ENCODE measurements at regions not wholly inside any gene's neighbourhood (a gene's known extent, or its start where the extent isn't known, plus 50 kb on each side); places are given as distances from the start of the nearest gene placed in this dataset.
A peak's percentile ranks its signal among the peaks of the same experiment; 100 is the strongest.

GRCh38 chr4:22287631-22288030 lies 228.2 kb downstream of the ADGRA3 start:
- Histone ChIP-seq H3K9ac (no peak overlapping the region), H4K20me1 (no peaks in the 10 kb centered on the region), H3K9me3 (replicated peaks in 1 of 11) (peaks cover 14 to 19% (median 18%) of the 10 kb centered on the region in 11 experiments), H3K36me3 (no peaks in the 10 kb centered on the region), H3K4me3 (no peak overlapping the region), H3K27me3 (no peaks in the 10 kb centered on the region), H3K27ac (no peak overlapping the region), H3K4me1 (no peaks in the 10 kb centered on the region), H3K4me2 (no peak overlapping the region)
- no peak for TF ChIP-seq Cebpa-rat (IDR thresholded peaks at IDR 0.05)

DNA sequence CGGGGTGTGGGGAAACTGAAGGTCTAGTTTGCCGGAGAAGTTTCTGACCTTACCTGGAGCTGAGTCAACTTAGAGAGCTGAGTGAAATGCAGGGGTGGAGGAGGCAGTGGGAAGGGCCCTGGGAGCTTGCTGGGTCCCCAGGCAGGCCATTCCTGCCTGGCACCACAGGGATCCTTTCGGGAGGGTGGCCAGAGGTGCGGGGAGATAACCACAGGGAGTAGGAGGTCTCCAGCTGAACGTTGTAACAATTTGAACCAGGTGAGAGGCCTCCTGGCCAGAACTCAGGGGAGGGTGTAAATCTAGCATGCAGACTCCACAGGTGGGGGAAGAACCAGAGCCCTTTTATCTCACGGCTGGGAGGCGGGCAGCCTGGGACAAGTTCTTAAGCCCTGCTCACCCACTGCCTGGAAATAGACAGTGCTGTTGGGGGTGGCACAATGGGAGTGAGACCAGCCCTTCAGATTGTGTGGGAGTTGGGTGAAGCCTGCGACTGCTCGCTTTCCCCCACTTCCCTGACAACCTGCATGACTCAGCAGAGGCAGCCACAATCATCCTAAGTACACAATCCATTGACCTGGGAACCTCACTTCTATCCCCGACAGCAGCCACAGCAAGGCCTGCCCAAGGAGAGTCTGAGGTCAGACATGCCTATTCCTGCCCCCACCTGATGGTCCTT lies 247.4 kb downstream of the ADGRA3 start:
- no peak overlapping the region for H3K4me2 ChIP-seq
- H3K36me3 ChIP-seq, result no peaks in the 10 kb centered on the region
- H3K4me1 ChIP-seq, result no peaks in the 10 kb centered on the region
- H3K27me3 ChIP-seq, result no peaks in the 10 kb centered on the region
- no peak for TF ChIP-seq Cebpa-rat (IDR thresholded peaks at IDR 0.05)
- no peak overlapping the region for H3K9ac ChIP-seq
- no peaks in the 10 kb centered on the region for H4K20me1 ChIP-seq
- H3K9me3 ChIP-seq (replicated peaks in 1 of 11), result no peaks in the 10 kb centered on the region; a peak in 1 of 22 replicates
- no peak overlapping the region for H3K4me3 ChIP-seq
- H3K27ac ChIP-seq, result no peak overlapping the region

GRCh38 chr4:22264261-22264660 lies 251.6 kb downstream of the ADGRA3 start:
- peaks cover 0 to 8% (median 0%) of the 10 kb centered on the region in 11 experiments; a peak in 4 of 22 replicates for H3K9me3 ChIP-seq (replicated peaks in 1 of 11)
- H3K27ac ChIP-seq, result no peak overlapping the region
- no peak overlapping the region for H3K9ac ChIP-seq
- no peak overlapping the region for H3K4me3 ChIP-seq
- no peak overlapping the region for H3K4me2 ChIP-seq
- TF ChIP-seq Cebpa-rat (IDR thresholded peaks at IDR 0.05), result no peak
- H4K20me1 ChIP-seq, result no peaks in the 10 kb centered on the region
- H3K36me3 ChIP-seq, result no peaks in the 10 kb centered on the region
- H3K4me1 ChIP-seq, result no peaks in the 10 kb centered on the region
- no peaks in the 10 kb centered on the region for H3K27me3 ChIP-seq

GRCh38 chr4:22253431-22253830 lies 262.4 kb downstream of the ADGRA3 start:
- Histone ChIP-seq H3K4me1 (no peaks in the 10 kb centered on the region), H3K4me2 (no peak overlapping the region), H3K27ac (no peak overlapping the region), H3K27me3 (no peaks in the 10 kb centered on the region), H3K36me3 (no peaks in the 10 kb centered on the region), H4K20me1 (no peaks in the 10 kb centered on the region), H3K4me3 (no peak overlapping the region), H3K9ac (no peak overlapping the region), H3K9me3 (replicated peaks in 1 of 11) (no peaks in the 10 kb centered on the region)
- no peak for TF ChIP-seq Cebpa-rat (IDR thresholded peaks at IDR 0.05)

DNA sequence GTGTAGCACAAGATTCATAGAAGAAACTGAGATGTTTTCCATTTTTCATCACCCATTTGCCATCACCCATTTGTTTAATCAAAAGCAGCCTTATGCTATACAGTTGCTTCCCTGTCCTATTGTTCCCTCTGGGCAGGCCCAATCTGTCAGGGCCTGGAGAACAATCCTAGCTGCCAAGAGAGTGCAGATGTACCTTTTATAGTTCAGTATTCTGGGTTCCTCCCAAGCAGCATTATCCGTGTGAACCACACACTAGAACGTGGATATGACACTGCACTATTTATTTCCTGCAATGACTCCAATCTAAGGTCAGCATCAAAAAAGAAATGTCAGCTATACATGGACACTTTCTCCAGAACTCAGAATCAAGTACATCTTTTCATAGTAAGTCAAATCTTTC lies 269.0 kb downstream of the ADGRA3 start:
- no peak overlapping the region for H3K4me2 ChIP-seq
- H3K9me3 ChIP-seq (replicated peaks in 1 of 11), result no peaks in the 10 kb centered on the region
- no peak overlapping the region for H3K4me3 ChIP-seq
- H3K36me3 ChIP-seq, result no peaks in the 10 kb centered on the region
- H3K27ac ChIP-seq, result no peak overlapping the region
- no peaks in the 10 kb centered on the region; a peak in 1 of 22 replicates for H4K20me1 ChIP-seq
- H3K27me3 ChIP-seq, result no peaks in the 10 kb centered on the region
- H3K4me1 ChIP-seq, result no peaks in the 10 kb centered on the region
- no peak overlapping the region for H3K9ac ChIP-seq
- TF ChIP-seq Cebpa-rat (IDR thresholded peaks at IDR 0.05), result no peak

- no peaks in the 10 kb centered on the region for H3K9me3 ChIP-seq (replicated peaks in 1 of 11)
- H3K4me2 ChIP-seq, result no peak overlapping the region
- H3K4me1 ChIP-seq, result no peaks in the 10 kb centered on the region
- no peak for TF ChIP-seq Cebpa-rat (IDR thresholded peaks at IDR 0.05)
- H3K4me3 ChIP-seq, result no peak overlapping the region
- no peaks in the 10 kb centered on the region for H3K27me3 ChIP-seq
- no peaks in the 10 kb centered on the region for H3K36me3 ChIP-seq
- no peak overlapping the region for H3K27ac ChIP-seq
- H4K20me1 ChIP-seq, result no peaks in the 10 kb centered on the region; a peak in 1 of 22 replicates
- no peak overlapping the region for H3K9ac ChIP-seq
Observed at GRCh38 chr4:22245294-22245693, 270.6 kb downstream of the ADGRA3 start.

- no peaks in the 10 kb centered on the region; a peak in 1 of 20 replicates for H3K4me1 ChIP-seq
- H3K9me3 ChIP-seq (replicated peaks in 1 of 11), result no peaks in the 10 kb centered on the region
- no peaks in the 10 kb centered on the region for H3K27me3 ChIP-seq
- no peak overlapping the region for H3K9ac ChIP-seq
- TF ChIP-seq Cebpa-rat (IDR thresholded peaks at IDR 0.05), result no peak
- H3K36me3 ChIP-seq, result no peaks in the 10 kb centered on the region
- no peak overlapping the region for H3K4me2 ChIP-seq
- H3K27ac ChIP-seq, result no peak overlapping the region
- H3K4me3 ChIP-seq, result no peak overlapping the region
- H4K20me1 ChIP-seq, result no peaks in the 10 kb centered on the region
Observed at GRCh38 chr4:22241415-22241814, 274.5 kb downstream of the ADGRA3 start.

DNA sequence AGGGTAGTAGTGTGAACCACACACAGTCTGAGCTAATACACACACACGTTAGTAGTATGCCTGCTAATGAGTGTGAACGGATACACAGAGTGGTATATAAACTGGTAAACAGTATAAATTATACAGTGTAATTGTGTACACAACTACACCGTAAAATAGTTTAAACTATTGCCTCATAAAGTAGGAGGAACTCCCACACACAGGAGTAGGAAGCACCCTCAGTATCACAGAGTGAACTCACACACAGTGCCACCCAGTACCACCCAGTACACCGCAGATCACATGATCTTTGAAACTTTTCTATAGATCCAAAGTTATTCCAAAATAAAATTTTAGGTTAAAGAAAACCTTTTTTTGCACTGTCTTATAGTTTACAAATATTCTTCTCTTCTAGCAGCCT lies 275.1 kb downstream of the ADGRA3 start:
- no peaks in the 10 kb centered on the region for H4K20me1 ChIP-seq
- no peaks in the 10 kb centered on the region for H3K27me3 ChIP-seq
- TF ChIP-seq Cebpa-rat (IDR thresholded peaks at IDR 0.05), result no peak
- no peak overlapping the region for H3K9ac ChIP-seq
- no peak overlapping the region for H3K27ac ChIP-seq
- no peak overlapping the region for H3K4me3 ChIP-seq
- no peaks in the 10 kb centered on the region; a peak in 1 of 20 replicates for H3K4me1 ChIP-seq
- no peaks in the 10 kb centered on the region for H3K36me3 ChIP-seq
- no peaks in the 10 kb centered on the region for H3K9me3 ChIP-seq (replicated peaks in 1 of 11)
- no peak overlapping the region for H3K4me2 ChIP-seq

GRCh38 chr4:22238742-22239141 lies 277.1 kb downstream of the ADGRA3 start:
- no peak for TF ChIP-seq Cebpa-rat (IDR thresholded peaks at IDR 0.05)
- Histone ChIP-seq H3K27me3 (no peaks in the 10 kb centered on the region), H3K27ac (no peak overlapping the region), H3K4me2 (no peak overlapping the region), H3K4me1 (no peaks in the 10 kb centered on the region; a peak in 1 of 20 replicates), H3K4me3 (no peak overlapping the region), H3K9me3 (replicated peaks in 1 of 11) (no peaks in the 10 kb centered on the region), H4K20me1 (no peaks in the 10 kb centered on the region), H3K36me3 (no peaks in the 10 kb centered on the region), H3K9ac (no peak overlapping the region)

- Histone ChIP-seq H3K4me2 (peak overlapping the region in 1 of 11 experiments; percentile 10; a peak in 1 of 22 replicates), H3K27ac (no peak overlapping the region), H3K27me3 (no peaks in the 10 kb centered on the region), H3K36me3 (no peaks in the 10 kb centered on the region), H3K9ac (no peak overlapping the region), H3K9me3 (replicated peaks in 1 of 11) (no peaks in the 10 kb centered on the region), H4K20me1 (no peaks in the 10 kb centered on the region), H3K4me1 (no peaks in the 10 kb centered on the region; a peak in 1 of 20 replicates), H3K4me3 (no peak overlapping the region)
- no peak for TF ChIP-seq Cebpa-rat (IDR thresholded peaks at IDR 0.05)
Observed at GRCh38 chr4:22237846-22238494, 277.9 kb downstream of the ADGRA3 start.
